ENCODE measurements at regions not wholly inside any gene's neighbourhood (a gene's known extent, or its start where the extent isn't known, plus 50 kb on each side); places are given as distances from the start of the nearest gene placed in this dataset.
A peak's percentile ranks its signal among the peaks of the same experiment; 100 is the strongest.

DNA sequence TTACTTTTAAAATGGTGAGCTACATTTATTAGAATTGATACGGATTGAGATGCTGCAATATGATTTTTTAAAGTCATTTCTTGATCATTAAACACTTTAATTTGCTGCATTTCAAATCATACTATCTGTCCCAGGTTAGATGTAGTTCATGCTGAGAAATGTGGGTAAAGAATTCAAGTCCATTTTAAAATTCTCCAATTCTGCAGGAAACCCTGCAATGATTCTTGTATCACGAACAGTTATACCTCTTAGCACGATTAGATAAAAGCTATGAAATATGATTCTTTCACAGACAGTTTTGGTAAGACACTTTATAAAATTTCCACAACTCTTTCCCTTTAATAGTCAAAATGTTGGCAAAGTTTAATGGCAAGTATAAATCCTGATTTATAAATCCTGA, 693.4 kb downstream of the ADGRL2 start:
- no peak overlapping the region for H3K27ac ChIP-seq
- no peaks in the 10 kb centered on the region for H3K36me3 ChIP-seq
- TF ChIP-seq POLR2A (IDR thresholded peaks at IDR 0.05) (no peak), EP300 (IDR thresholded peaks at IDR 0.05) (no peak)
- TF ChIP-seq, protein P1, sequence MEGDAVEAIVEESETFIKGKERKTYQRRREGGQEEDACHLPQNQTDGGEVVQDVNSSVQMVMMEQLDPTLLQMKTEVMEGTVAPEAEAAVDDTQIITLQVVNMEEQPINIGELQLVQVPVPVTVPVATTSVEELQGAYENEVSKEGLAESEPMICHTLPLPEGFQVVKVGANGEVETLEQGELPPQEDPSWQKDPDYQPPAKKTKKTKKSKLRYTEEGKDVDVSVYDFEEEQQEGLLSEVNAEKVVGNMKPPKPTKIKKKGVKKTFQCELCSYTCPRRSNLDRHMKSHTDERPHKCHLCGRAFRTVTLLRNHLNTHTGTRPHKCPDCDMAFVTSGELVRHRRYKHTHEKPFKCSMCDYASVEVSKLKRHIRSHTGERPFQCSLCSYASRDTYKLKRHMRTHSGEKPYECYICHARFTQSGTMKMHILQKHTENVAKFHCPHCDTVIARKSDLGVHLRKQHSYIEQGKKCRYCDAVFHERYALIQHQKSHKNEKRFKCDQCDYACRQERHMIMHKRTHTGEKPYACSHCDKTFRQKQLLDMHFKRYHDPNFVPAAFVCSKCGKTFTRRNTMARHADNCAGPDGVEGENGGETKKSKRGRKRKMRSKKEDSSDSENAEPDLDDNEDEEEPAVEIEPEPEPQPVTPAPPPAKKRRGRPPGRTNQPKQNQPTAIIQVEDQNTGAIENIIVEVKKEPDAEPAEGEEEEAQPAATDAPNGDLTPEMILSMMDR (IDR thresholded peaks at IDR 0.05) = no peak
- H3K9me3 ChIP-seq = no peaks in the 10 kb centered on the region
- DNase-seq = no peak
- intact Hi-C loops (cut with DNase I) = no loop called here
- peaks cover 6% of the 10 kb centered on the region for H3K4me1 ChIP-seq (ENCODE audit: insufficient read depth)
- no peaks in the 10 kb centered on the region for H3K27me3 ChIP-seq
- H3K4me3 ChIP-seq = no peak overlapping the region
- WGBS, 3 donors = 78 to 98% (median 79%) methylated on average over 3 of the region's 3 CpGs

DNA sequence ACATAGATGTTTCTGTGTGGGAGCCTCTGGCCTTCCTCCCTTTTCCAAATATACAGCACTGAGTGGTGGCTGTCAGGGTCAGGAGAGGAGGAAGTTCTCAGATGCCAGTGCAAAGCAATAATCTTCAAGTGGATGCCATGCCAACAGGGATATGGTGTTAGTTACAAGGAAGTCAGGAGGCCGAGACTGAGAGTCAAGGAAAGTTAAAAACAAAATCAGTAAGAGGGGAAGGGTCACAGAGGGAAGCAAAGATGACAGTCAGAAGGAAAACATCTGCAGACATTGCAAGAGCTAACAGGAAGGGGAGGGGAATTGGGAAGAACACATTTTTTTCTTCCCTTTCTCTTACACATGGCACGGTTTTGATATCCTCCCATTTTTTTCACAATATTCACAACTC, 691.4 kb downstream of the ADGRL2 start:
- H3K27ac ChIP-seq = peak overlapping the region in 1 of 2 donors; percentile 56
- TF ChIP-seq, protein P1 (IDR thresholded peaks at IDR 0.05) = no peak
- TF ChIP-seq EP300 (IDR thresholded peaks at IDR 0.05) (no peak), POLR2A (IDR thresholded peaks at IDR 0.05) (no peak)
- WGBS, 3 donors = 15 to 17% (median 17%) methylated on average over 2 of the region's 2 CpGs

DNA sequence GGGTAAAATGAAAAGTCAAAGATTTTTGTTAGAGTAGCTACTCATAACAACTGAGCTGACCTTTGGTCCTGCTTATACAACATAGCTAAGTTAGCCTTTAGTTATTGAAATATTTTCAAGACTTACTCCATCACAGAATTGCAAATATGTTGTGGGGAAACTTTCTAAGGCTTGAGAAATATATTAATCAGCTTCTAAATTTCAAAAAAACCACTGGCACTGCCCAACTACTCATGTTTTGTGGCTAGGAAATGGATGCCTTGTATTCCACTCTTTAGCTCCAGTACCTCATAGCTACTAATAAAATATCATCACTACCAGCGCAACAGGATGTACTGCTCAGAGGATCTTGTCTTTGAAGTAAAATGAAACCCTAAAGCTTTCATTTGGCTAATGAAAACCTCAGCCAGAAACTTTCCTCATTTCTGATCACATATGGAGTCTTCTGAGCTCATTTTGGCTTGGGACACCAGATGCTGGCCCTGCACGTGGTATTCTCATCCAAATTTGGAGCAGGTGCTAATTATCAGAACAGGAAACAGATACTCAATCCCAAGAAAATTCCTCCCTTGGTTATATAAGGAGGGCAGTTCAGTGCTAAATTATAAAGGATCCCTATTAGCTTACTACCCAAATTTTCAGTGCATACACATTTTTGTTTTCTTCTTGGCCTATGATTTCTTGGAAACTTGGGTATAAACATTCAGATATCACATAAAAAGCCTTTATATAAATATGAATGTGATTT, 690.7 kb downstream of the ADGRL2 start:
- Histone ChIP-seq H3K36me3 (no peaks in the 10 kb centered on the region), H3K27ac (peak overlapping the region in 1 of 2 donors; percentile 16), H3K4me3 (no peak overlapping the region), H3K9me3 (no peaks in the 10 kb centered on the region), H3K4me1 (ENCODE audit: insufficient read depth) (peaks cover 8% of the 10 kb centered on the region), H3K27me3 (no peaks in the 10 kb centered on the region)
- TF ChIP-seq EP300 (IDR thresholded peaks at IDR 0.05) (no peak), POLR2A (IDR thresholded peaks at IDR 0.05) (no peak)
- TF ChIP-seq, protein P1 (IDR thresholded peaks at IDR 0.05) = no peak
- peak in 3 of 5 donors; percentile 10 to 30 (median 20) for DNase-seq
- intact Hi-C loops (cut with DNase I) = no loop called here
- 23 to 43% (median 30%) methylated on average over 2 of the region's 2 CpGs for WGBS, 3 donors

More for the DNA sequence above, 691.4 kb downstream of the ADGRL2 start:
- Histone ChIP-seq H3K9me3 (no peaks in the 10 kb centered on the region), H3K4me1 (ENCODE audit: insufficient read depth) (peaks cover 6% of the 10 kb centered on the region), H3K36me3 (no peaks in the 10 kb centered on the region), H3K4me3 (no peak overlapping the region), H3K27me3 (no peaks in the 10 kb centered on the region)
- DNase-seq = peak in 3 of 5 donors; percentile 7 to 18 (median 15)
- intact Hi-C loops (cut with DNase I) = no loop called here

DNA sequence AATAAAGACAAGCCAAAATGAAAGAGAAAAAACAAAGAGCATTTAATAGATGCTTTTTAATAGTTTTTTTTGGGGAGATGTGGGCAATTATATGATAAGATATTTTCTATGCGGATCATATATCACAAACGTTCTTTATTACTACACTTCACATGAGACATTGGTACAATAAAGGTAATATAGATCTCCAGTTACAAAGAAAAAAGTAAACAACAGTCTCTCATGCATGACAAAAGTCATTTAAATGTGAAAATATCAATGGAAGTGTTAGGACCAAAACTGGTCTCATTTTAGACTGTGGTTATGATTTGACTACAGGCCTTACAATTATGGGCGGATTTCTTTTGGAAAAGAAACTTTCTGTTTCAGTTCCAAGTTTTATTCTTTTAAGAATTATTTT, 687.0 kb downstream of the ADGRL2 start:
- TF ChIP-seq EP300 (IDR thresholded peaks at IDR 0.05) (no peak), POLR2A (IDR thresholded peaks at IDR 0.05) (no peak)
- TF ChIP-seq, protein P1 (IDR thresholded peaks at IDR 0.05) = no peak
- WGBS, 3 donors = 87 to 95% (median 87%) methylated on average over 3 of the region's 3 CpGs

More for the DNA sequence above, 687.0 kb downstream of the ADGRL2 start:
- Histone ChIP-seq H3K9me3 (no peaks in the 10 kb centered on the region), H3K27me3 (no peaks in the 10 kb centered on the region), H3K36me3 (no peaks in the 10 kb centered on the region), H3K27ac (no peak overlapping the region), H3K4me3 (no peak overlapping the region), H3K4me1 (ENCODE audit: insufficient read depth) (peaks cover 9% of the 10 kb centered on the region)
- DNase-seq = no peak
- intact Hi-C loops (cut with DNase I) = no loop called here
